Ascending aorta (tissue), 2 donors: ENCODE measurements at regions not wholly inside any gene's neighbourhood (a gene's known extent, or its start where the extent isn't known, plus 50 kb on each side); places are given as distances from the start of the nearest gene placed in this dataset.
"Not testable (repeated sequence)": the region's sequence is repeated elsewhere in the genome, so short reads cannot be mapped to it uniquely, and the experiment has no call there.

ENCODE experiments used
- DNase-seq, 2 donors: peaks; one replicate each; pipeline ENCODE4 v3.0.0-alpha.2; 2019; ENCODE audit warnings: low spot score in 2 of 2
- H3K27ac ChIP-seq, 2 donors: fragments of 200-600 bp; sonication (generic); one replicate each; pipeline ENCODE4 v1.5.1; 2016 to 2017; ENCODE audit warnings: mild to moderate bottlenecking in 1 of 2
- H3K27me3 ChIP-seq: fragments of 200-600 bp; sonication (generic); one replicate; pipeline ENCODE4 v1.5.1; 2017
- H3K36me3 ChIP-seq, 2 donors: fragments of 200-600 bp; sonication (generic); one replicate each; pipeline ENCODE4 v1.5.1; 2016
- H3K4me1 ChIP-seq, 2 donors: fragments of 200-600 bp; sonication (generic); one replicate each; pipeline ENCODE4 v1.5.1; 2016 to 2017; ENCODE audit warnings: mild to moderate bottlenecking in 1 of 2
- H3K4me3 ChIP-seq, 2 donors: fragments of 200-600 bp; sonication (generic); one replicate each; pipeline ENCODE4 v1.5.1; 2016 to 2017; ENCODE audit warnings: mild to moderate bottlenecking in 1 of 2
- H3K9me3 ChIP-seq, 2 donors: fragments of 200-600 bp; sonication (generic); one replicate each; pipeline ENCODE4 v1.5.1; 2016
- CTCF ChIP-seq, 3 experiments: fragments of 200-600 bp in 2 of 3; fragments of 450-650 bp in 1 of 3; sonication (generic) in 2 of 3; IDR thresholded peaks; one replicate each; pipeline ENCODE4 v1.5.1; 2016 to 2019; ENCODE audit warnings: antibody characterized with exemption in 3 of 3, mild to moderate bottlenecking in 1 of 3, moderate library complexity in 1 of 3
- intact Hi-C: fragments of 100-400 bp; cut with DNase I; formaldehyde crosslinking; loops from one replicate; pipeline ENCODE4 v1.15.1; 2023

GRCh38 chr6:803191-803977 lies 110.4 kb upstream of the EXOC2 start:
- H3K27me3 ChIP-seq, result no peaks in the 10 kb centered on the region
- no peak overlapping the region for H3K4me3 ChIP-seq
- H3K9me3 ChIP-seq, result no peaks in the 10 kb centered on the region
- TF ChIP-seq CTCF (IDR thresholded peaks at IDR 0.05), result no peak
- no peak for DNase-seq
- H3K36me3 ChIP-seq, result no peaks in the 10 kb centered on the region
- no peak overlapping the region for H3K27ac ChIP-seq
- intact Hi-C loops, result no loop called here
- no peaks in the 10 kb centered on the region for H3K4me1 ChIP-seq

GRCh38 chr6:802701-803100 lies 109.8 kb upstream of the EXOC2 start:
- no peak for TF ChIP-seq CTCF (IDR thresholded peaks at IDR 0.05)
- no peak for DNase-seq
- no peaks in the 10 kb centered on the region for H3K27me3 ChIP-seq
- no peak overlapping the region for H3K27ac ChIP-seq
- no peak overlapping the region for H3K4me3 ChIP-seq
- intact Hi-C loops, result no loop called here
- no peaks in the 10 kb centered on the region for H3K4me1 ChIP-seq
- H3K9me3 ChIP-seq, result no peaks in the 10 kb centered on the region
- H3K36me3 ChIP-seq, result no peaks in the 10 kb centered on the region

- H3K4me1 ChIP-seq, H3K9me3 ChIP-seq, intact Hi-C loops, H3K36me3 ChIP-seq, H3K27ac ChIP-seq, DNase-seq, H3K27me3 ChIP-seq, H3K4me3 ChIP-seq: not testable (repeated sequence)
Observed at GRCh38 chr6:802223-802622, 109.3 kb upstream of the EXOC2 start.

- H3K36me3 ChIP-seq, result no peaks in the 10 kb centered on the region
- intact Hi-C loops, result loop anchor here (5.0 kb wide), 1 partner anchor 638 kb away; no protein-coding TSS in a partner anchor
- no peak overlapping the region for H3K27ac ChIP-seq
- no peaks in the 10 kb centered on the region for H3K27me3 ChIP-seq
- no peak overlapping the region for H3K4me3 ChIP-seq
- DNase-seq, result no peak
- no peak for TF ChIP-seq CTCF (IDR thresholded peaks at IDR 0.05)
- H3K4me1 ChIP-seq, result no peaks in the 10 kb centered on the region
- H3K9me3 ChIP-seq, result no peaks in the 10 kb centered on the region
Observed at GRCh38 chr6:799769-800168, 106.8 kb upstream of the EXOC2 start.

- TF ChIP-seq CTCF (IDR thresholded peaks at IDR 0.05), result peak; percentile 32 to 63 (median 61)
- H3K27ac ChIP-seq, result no peak overlapping the region
- H3K9me3 ChIP-seq, result no peaks in the 10 kb centered on the region
- H3K27me3 ChIP-seq, result no peaks in the 10 kb centered on the region
- intact Hi-C loops, result loop anchor here (1.0 to 5.0 kb wide), 2 partner anchors 584 to 640 kb away; no protein-coding TSS in a partner anchor
- H3K4me3 ChIP-seq, result no peak overlapping the region
- no peak for DNase-seq
- H3K36me3 ChIP-seq, result no peaks in the 10 kb centered on the region
- no peaks in the 10 kb centered on the region for H3K4me1 ChIP-seq
Observed at GRCh38 chr6:797479-798077, 104.6 kb upstream of the EXOC2 start.

GRCh38 chr6:795046-795685 lies 102.2 kb upstream of the EXOC2 start:
- no peaks in the 10 kb centered on the region for H3K27me3 ChIP-seq
- H3K4me3 ChIP-seq, result no peak overlapping the region
- no peak for DNase-seq
- no peak for TF ChIP-seq CTCF (IDR thresholded peaks at IDR 0.05)
- H3K4me1 ChIP-seq, result no peaks in the 10 kb centered on the region
- no peaks in the 10 kb centered on the region for H3K9me3 ChIP-seq
- intact Hi-C loops, result loop anchor here (5.0 kb wide), 1 partner anchor 642 kb away; no protein-coding TSS in a partner anchor
- H3K36me3 ChIP-seq, result no peaks in the 10 kb centered on the region
- no peak overlapping the region for H3K27ac ChIP-seq
